Calu3 (cell line): ENCODE measurements at regions not wholly inside any gene's neighbourhood (a gene's known extent, or its start where the extent isn't known, plus 50 kb on each side); places are given as distances from the start of the nearest gene placed in this dataset.

Source experiments
- BruUV-seq: library from RNA; stranded (reverse); fragments of 400-500 nt; replicated peaks from 2 replicates; lab custom pipeline; 2021; lab: Mats Ljungman, UMichigan
- CTCF ChIA-PET: fragments of 300-600 bp; sonication (Branson Sonifier 250); formaldehyde crosslinking; loops from one replicate; lab custom pipeline; 2022; ENCODE audit warnings: antibody characterized with exemption; lab: Charles Lee
- DNase-seq: peaks from one replicate; pipeline ENCODE4 v3.0.0; 2022
- H3K27ac Mint-ChIP-seq: one replicate; pipeline ENCODE4 v1.8.0; 2022; ENCODE audit warnings: mixed read lengths; ENCODE audit not compliant: unreplicated experiment
- H3K27me3 Mint-ChIP-seq: one replicate; pipeline ENCODE4 v1.8.0; 2022; ENCODE audit warnings: mixed read lengths; ENCODE audit not compliant: unreplicated experiment
- H3K36me3 Mint-ChIP-seq: one replicate; pipeline ENCODE4 v1.8.0; 2022; ENCODE audit warnings: mild to moderate bottlenecking, moderate library complexity, mixed read lengths; ENCODE audit not compliant: insufficient read depth, unreplicated experiment
- H3K4me1 Mint-ChIP-seq: one replicate; pipeline ENCODE4 v1.8.0; 2022; ENCODE audit warnings: mild to moderate bottlenecking, low read depth, mixed read lengths; ENCODE audit not compliant: unreplicated experiment
- H3K4me3 Mint-ChIP-seq: one replicate; pipeline ENCODE4 v1.8.0; 2022; ENCODE audit warnings: mild to moderate bottlenecking, low read depth, moderate library complexity, mixed read lengths; ENCODE audit not compliant: unreplicated experiment
- H3K9me3 Mint-ChIP-seq: one replicate; pipeline ENCODE4 v1.8.0; 2022; ENCODE audit warnings: low read depth, mixed read lengths; ENCODE audit not compliant: unreplicated experiment
- intact Hi-C: fragments of 100-400 bp; cut with micrococcal nuclease; formaldehyde crosslinking; loops from one replicate; pipeline ENCODE4 v1.10.0; 2022; ENCODE audit not compliant: unreplicated experiment
- TF ChIP-seq, protein P1 (sequence below): fragments of 200-600 bp; IDR thresholded peaks from one replicate; pipeline ENCODE4 v1.8.0; 2022; ENCODE audit warnings: antibody characterized with exemption; ENCODE audit not compliant: unreplicated experiment

DNA sequence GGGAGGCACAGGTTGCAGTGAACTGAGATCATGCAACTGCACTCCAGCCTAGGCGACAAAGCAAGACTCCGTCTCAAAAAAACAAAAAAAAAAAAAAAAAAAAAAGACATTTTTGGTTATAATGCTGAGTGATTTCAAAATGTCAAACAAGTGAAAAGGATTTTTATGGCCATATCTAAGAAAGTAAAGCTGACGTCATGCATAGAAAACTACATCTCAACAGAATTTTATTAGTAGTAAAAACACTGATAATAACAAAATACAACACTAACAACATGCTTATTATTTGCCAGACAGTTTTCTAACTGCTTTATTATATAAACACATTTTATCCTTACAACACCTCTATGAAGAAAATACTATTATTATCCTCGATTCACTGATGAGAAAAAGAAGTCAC, 833.0 kb upstream of the WWC1 start:
- H3K4me3 Mint-ChIP-seq = no peak overlapping the region
- peaks cover 4% of the 10 kb centered on the region for H3K9me3 Mint-ChIP-seq
- DNase-seq = no peak
- CTCF ChIA-PET = no interaction called here
- intact Hi-C loops = no loop called here
- TF ChIP-seq, protein P1, sequence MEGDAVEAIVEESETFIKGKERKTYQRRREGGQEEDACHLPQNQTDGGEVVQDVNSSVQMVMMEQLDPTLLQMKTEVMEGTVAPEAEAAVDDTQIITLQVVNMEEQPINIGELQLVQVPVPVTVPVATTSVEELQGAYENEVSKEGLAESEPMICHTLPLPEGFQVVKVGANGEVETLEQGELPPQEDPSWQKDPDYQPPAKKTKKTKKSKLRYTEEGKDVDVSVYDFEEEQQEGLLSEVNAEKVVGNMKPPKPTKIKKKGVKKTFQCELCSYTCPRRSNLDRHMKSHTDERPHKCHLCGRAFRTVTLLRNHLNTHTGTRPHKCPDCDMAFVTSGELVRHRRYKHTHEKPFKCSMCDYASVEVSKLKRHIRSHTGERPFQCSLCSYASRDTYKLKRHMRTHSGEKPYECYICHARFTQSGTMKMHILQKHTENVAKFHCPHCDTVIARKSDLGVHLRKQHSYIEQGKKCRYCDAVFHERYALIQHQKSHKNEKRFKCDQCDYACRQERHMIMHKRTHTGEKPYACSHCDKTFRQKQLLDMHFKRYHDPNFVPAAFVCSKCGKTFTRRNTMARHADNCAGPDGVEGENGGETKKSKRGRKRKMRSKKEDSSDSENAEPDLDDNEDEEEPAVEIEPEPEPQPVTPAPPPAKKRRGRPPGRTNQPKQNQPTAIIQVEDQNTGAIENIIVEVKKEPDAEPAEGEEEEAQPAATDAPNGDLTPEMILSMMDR = no peak
- no peak overlapping the region for H3K27ac Mint-ChIP-seq
- no peaks in the 10 kb centered on the region for H3K4me1 Mint-ChIP-seq
- H3K36me3 Mint-ChIP-seq = no peaks in the 10 kb centered on the region
- no peaks in the 10 kb centered on the region for H3K27me3 Mint-ChIP-seq
- BruUV-seq = no TSS peak

DNA sequence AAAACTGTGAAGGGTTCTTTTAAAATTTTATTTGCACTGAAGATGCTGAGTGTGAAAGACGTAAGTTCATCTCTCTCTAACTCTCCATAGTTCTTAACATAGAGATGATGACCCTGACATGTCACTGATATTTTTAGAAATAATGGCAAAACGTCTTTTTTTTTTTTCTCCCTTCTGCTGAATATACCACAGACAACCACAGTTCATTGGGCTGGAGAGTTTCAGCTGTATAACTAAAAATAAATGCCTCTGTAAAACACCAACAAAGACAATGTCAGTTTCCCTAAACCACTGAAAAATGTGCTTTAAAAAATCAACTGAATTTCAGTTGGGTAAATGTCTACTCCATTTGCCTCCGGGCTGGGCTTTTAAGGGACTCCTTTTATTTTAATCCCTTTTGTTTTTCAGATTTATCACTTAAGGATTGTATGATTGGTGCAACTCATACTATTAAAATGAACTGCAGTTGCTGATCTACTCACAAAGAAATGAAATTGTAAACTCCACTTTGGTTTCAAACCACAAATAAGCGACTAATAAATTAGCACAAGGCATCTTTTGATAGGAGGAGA, 830.9 kb upstream of the WWC1 start:
- TF ChIP-seq, protein P1 = no peak
- H3K27me3 Mint-ChIP-seq = peaks cover 2% of the 10 kb centered on the region
- intact Hi-C loops = no loop called here
- H3K4me1 Mint-ChIP-seq = no peaks in the 10 kb centered on the region
- H3K9me3 Mint-ChIP-seq = peaks cover 4% of the 10 kb centered on the region
- H3K27ac Mint-ChIP-seq = no peak overlapping the region
- no peaks in the 10 kb centered on the region for H3K36me3 Mint-ChIP-seq
- CTCF ChIA-PET = no interaction called here
- no peak overlapping the region for H3K4me3 Mint-ChIP-seq
- BruUV-seq = no TSS peak
- DNase-seq = no peak

GRCh38 chr5:167463939-167464338, 827.5 kb upstream of the WWC1 start:
- H3K36me3 Mint-ChIP-seq = no peaks in the 10 kb centered on the region

DNA sequence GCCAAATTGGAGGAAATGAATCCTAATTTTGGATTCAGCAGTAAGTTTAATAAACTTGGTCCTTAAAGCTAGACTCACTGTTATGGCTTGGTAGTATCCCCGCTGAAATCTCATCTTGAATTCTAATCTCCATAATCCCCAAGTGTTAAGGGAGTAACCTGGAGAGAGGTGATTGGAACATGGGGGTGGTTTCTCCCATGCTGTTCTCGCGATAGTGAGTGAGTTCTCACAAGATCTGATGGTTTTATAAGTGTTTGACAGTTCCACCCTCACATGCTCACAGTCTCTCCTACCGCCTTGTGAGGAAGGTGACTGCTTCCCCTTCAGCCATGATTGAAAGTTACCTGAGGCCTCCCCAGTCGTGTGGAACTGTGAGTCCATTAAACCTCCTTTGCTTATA, 824.5 kb upstream of the WWC1 start:
- BruUV-seq = no TSS peak
- Mint-ChIP-seq H3K27me3 (peaks cover 12% of the 10 kb centered on the region), H3K4me1 (no peaks in the 10 kb centered on the region), H3K9me3 (peaks cover 8% of the 10 kb centered on the region), H3K4me3 (no peak overlapping the region), H3K36me3 (no peaks in the 10 kb centered on the region), H3K27ac (no peak overlapping the region)
- no peak for DNase-seq
- TF ChIP-seq, protein P1 = no peak
- CTCF ChIA-PET = no interaction called here
- intact Hi-C loops = no loop called here

More at GRCh38 chr5:167463939-167464338, 827.5 kb upstream of the WWC1 start:
- TF ChIP-seq, protein P1 = no peak
- Mint-ChIP-seq H3K4me3 (no peak overlapping the region), H3K27ac (no peak overlapping the region), H3K9me3 (peaks cover 8% of the 10 kb centered on the region), H3K27me3 (peaks cover 12% of the 10 kb centered on the region), H3K4me1 (no peaks in the 10 kb centered on the region)
- DNase-seq = no peak
- CTCF ChIA-PET = no interaction called here
- intact Hi-C loops = no loop called here
- no TSS peak for BruUV-seq
